ENCODE measurements at regions not wholly inside any gene's neighbourhood (a gene's known extent, or its start where the extent isn't known, plus 50 kb on each side); places are given as distances from the start of the nearest gene placed in this dataset.

- Histone ChIP-seq H3K79me2 (ENCODE audit: insufficient read depth, low read length) (no peaks in the 10 kb centered on the region), H3K36me3 (ENCODE audit: control insufficient read depth in 1 of 2, insufficient read depth in 2 of 2, low read length in 2 of 2) (no peaks in the 10 kb centered on the region), H3K4me2 (ENCODE audit: low read length) (no peak overlapping the region), H3K27ac (ENCODE audit: low read depth, low read length) (no peak overlapping the region), H3K9me2 (ENCODE audit: insufficient read depth) (no peaks in the 10 kb centered on the region), H3K9ac (ENCODE audit: low read length) (no peak overlapping the region), H2AFZ (ENCODE audit: low read depth, low read length, poor library complexity, severe bottlenecking) (no peak overlapping the region), H3K9me3 (ENCODE audit: control insufficient read depth in 1 of 2, insufficient read depth in 1 of 2, low read depth in 1 of 2, low read length in 2 of 2) (peaks cover 0 to 4% of the 10 kb centered on the region in 2 experiments; a peak in 2 of 4 replicates), H3K4me1 (ENCODE audit: control insufficient read depth in 1 of 2, insufficient read depth in 2 of 2, low read length in 2 of 2) (no peaks in the 10 kb centered on the region), H4K20me1 (ENCODE audit: insufficient read depth) (no peaks in the 10 kb centered on the region), H3K4me3 (replicated peaks in 1 of 2; ENCODE audit: low read depth in 1 of 2, low read length in 2 of 2) (no peak overlapping the region), H3K27me3 (ENCODE audit: insufficient read depth, low read length) (no peaks in the 10 kb centered on the region)
- DNase-seq (ENCODE audit: low read depth, low spot score) (no peak), ATAC-seq (no peak)
- RAD21 ChIA-PET (ENCODE audit: low non-redundant PET in 1 of 2, low total read pairs in 2 of 2, uncharacterized antibody in 2 of 2, unreplicated experiment in 2 of 2) = no interaction called here
- BruUV-seq (replicated peaks) = no TSS peak
- intact Hi-C loops (cut with micrococcal nuclease) = no loop called here
- TF ChIP-seq MAX (IDR thresholded peaks at IDR 0.05) (no peak), POLR2A (IDR thresholded peaks at IDR 0.05; ENCODE audit: borderline replicate concordance, extremely low read depth, insufficient read depth, insufficient read length) (no peak), SP1 (IDR thresholded peaks at IDR 0.05; ENCODE audit: low read depth) (no peak), SRF (IDR thresholded peaks at IDR 0.05; ENCODE audit: low read depth) (no peak), CTCF (IDR thresholded peaks at IDR 0.05 in 2 of 3, conservative IDR thresholded peaks at IDR 0.05 in 1 of 3; ENCODE audit: borderline replicate concordance in 1 of 3, insufficient read depth in 1 of 3, low read depth in 2 of 3, low read length in 2 of 3) (no peak), JUND (IDR thresholded peaks at IDR 0.05) (no peak), ZNF274 (IDR thresholded peaks at IDR 0.05; ENCODE audit: low read depth, low read length) (no peak), SIN3A (IDR thresholded peaks at IDR 0.05; ENCODE audit: low read depth) (no peak), ELF1 (IDR thresholded peaks at IDR 0.05; ENCODE audit: borderline replicate concordance, low read depth) (no peak), ATF3 (IDR thresholded peaks at IDR 0.05) (no peak), EZH2 (IDR thresholded peaks at IDR 0.05) (no peak), POLR2AphosphoS5 (IDR thresholded peaks at IDR 0.05; ENCODE audit: low read depth, low read length) (no peak), EGR1 (IDR thresholded peaks at IDR 0.05; ENCODE audit: low read depth) (no peak)
- POLR2A ChIA-PET = no interaction called here
- CTCF ChIA-PET = no interaction called here
Measured at GRCh38 chr7:8809320-8809719, 375.9 kb downstream of the NXPH1 start.
